Esophagus muscularis mucosa (tissue), 4 donors: ENCODE measurements at regions not wholly inside any gene's neighbourhood (a gene's known extent, or its start where the extent isn't known, plus 50 kb on each side); places are given as distances from the start of the nearest gene placed in this dataset.

Experiments used
- CTCF ChIP-seq, 3 experiments: fragments of 200-600 bp in 2 of 3; fragments of 450-650 bp in 1 of 3; sonication (generic) in 2 of 3; IDR thresholded peaks; one replicate each; pipeline ENCODE4 v1.5.1; 2017 to 2019; ENCODE audit warnings: antibody characterized with exemption in 3 of 3, mild to moderate bottlenecking in 2 of 3, moderate library complexity in 1 of 3
- EP300 ChIP-seq: sonication (generic); formaldehyde crosslinking; IDR thresholded peaks from one replicate; pipeline ENCODE4 v1.6.1; 2017; ENCODE audit warnings: antibody characterized with exemption
- POLR2A ChIP-seq: fragments of 450-650 bp; IDR thresholded peaks from one replicate; pipeline ENCODE4 v1.6.1; 2017; ENCODE audit warnings: antibody characterized with exemption, moderate library complexity, mild to moderate bottlenecking, low read depth
- POLR2AphosphoS5 ChIP-seq, 2 donors: sonication (generic); formaldehyde crosslinking; IDR thresholded peaks; one replicate each; pipeline ENCODE4 v1.6.1; 2017; ENCODE audit warnings: antibody characterized with exemption in 2 of 2

- no peak for TF ChIP-seq CTCF (IDR thresholded peaks at IDR 0.05)
- no peak for TF ChIP-seq EP300
- no peak for TF ChIP-seq POLR2AphosphoS5 (IDR thresholded peaks at IDR 0.05)
- TF ChIP-seq POLR2A = no peak
Measured at GRCh38 chr21:35614396-35614921, 445.9 kb downstream of the SETD4 start.
